Muscle of leg (tissue), 3 donors: ENCODE measurements at regions not wholly inside any gene's neighbourhood (a gene's known extent, or its start where the extent isn't known, plus 50 kb on each side); places are given as distances from the start of the nearest gene placed in this dataset.

Source experiments
- DNase-seq: peaks from one replicate; pipeline ENCODE4 v3.0.0; 2013
- H3K27ac ChIP-seq: one replicate; pipeline ENCODE4 v1.5.1; 2013; ENCODE audit warnings: mild to moderate bottlenecking, low read length, control low read depth
- H3K27me3 ChIP-seq: one replicate; pipeline ENCODE4 v1.6.1; 2013; ENCODE audit warnings: low read length; ENCODE audit not compliant: control insufficient read depth, insufficient read depth
- H3K36me3 ChIP-seq: one replicate; pipeline ENCODE4 v1.6.1; 2013; ENCODE audit warnings: low read length; ENCODE audit not compliant: control insufficient read depth, insufficient read depth
- H3K4me1 ChIP-seq: one replicate; pipeline ENCODE4 v1.6.1; 2013; ENCODE audit warnings: low read length; ENCODE audit not compliant: control insufficient read depth, insufficient read depth
- H3K4me3 ChIP-seq: one replicate; pipeline ENCODE4 v1.5.1; 2013; ENCODE audit warnings: low read length, control low read depth
- H3K9me3 ChIP-seq: replicated peaks from 2 replicates; pipeline ENCODE4 v1.6.1; 2013; ENCODE audit warnings: low read depth, low read length; ENCODE audit not compliant: control insufficient read depth
- WGBS: methylation state at CpG from one replicate; pipeline ENCODE4 v1.1.5; 2013; ENCODE audit warnings: missing lambda C conversion rate; ENCODE audit not compliant: insufficient coverage; 5-methylcytosine and 5-hydroxymethylcytosine counted together

DNA sequence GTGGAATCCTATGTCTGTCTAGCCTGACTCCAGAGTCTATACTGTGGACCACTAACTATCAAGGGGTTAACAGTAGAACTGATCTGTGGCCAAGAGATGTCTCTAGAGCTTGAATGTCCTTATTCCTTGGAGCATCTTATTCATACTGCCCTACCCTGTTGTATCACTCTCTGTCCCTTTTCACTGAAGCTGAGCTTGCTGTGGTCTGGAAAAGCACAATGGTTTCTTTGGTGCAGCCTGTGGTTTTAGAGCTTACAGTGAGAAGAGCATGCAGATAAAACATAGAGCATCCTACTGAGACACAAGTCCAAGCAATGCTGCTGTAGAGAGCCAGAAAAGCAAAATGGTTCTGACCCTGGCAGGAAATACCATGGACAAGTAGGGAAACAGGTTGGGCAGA lies 367.0 kb upstream of the ATP2B1 start:
- no peak overlapping the region for H3K4me3 ChIP-seq
- no peaks in the 10 kb centered on the region for H3K4me1 ChIP-seq
- H3K36me3 ChIP-seq, result no peaks in the 10 kb centered on the region
- no peaks in the 10 kb centered on the region for H3K27me3 ChIP-seq
- no peak overlapping the region for H3K27ac ChIP-seq
- H3K9me3 ChIP-seq, result no peaks in the 10 kb centered on the region
- DNase-seq, result no peak

DNA sequence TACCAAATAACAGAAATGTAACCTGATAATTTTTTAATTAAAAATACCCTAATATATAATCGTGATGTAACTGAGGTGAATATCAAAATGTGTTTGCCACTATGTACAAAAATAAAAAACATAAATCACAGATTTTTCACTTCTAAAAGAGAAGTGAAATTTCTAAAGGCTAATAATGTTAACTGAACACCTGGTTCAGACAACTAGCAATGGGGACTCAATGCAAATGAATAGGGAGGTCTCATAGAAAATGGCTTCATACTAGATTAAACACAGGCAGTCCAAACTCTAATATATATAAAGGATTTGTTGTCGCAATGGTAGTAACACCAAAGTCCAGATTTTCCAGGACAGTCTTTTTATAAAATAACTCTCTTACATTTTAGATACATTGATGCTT lies 365.4 kb upstream of the ATP2B1 start:
- no peaks in the 10 kb centered on the region for H3K36me3 ChIP-seq
- H3K27ac ChIP-seq, result no peak overlapping the region
- no peak for DNase-seq
- no peaks in the 10 kb centered on the region for H3K9me3 ChIP-seq
- WGBS, result no CpG with 5 or more reads among the region's 2 CpGs
- H3K4me1 ChIP-seq, result no peaks in the 10 kb centered on the region
- no peak overlapping the region for H3K4me3 ChIP-seq
- no peaks in the 10 kb centered on the region for H3K27me3 ChIP-seq

DNA sequence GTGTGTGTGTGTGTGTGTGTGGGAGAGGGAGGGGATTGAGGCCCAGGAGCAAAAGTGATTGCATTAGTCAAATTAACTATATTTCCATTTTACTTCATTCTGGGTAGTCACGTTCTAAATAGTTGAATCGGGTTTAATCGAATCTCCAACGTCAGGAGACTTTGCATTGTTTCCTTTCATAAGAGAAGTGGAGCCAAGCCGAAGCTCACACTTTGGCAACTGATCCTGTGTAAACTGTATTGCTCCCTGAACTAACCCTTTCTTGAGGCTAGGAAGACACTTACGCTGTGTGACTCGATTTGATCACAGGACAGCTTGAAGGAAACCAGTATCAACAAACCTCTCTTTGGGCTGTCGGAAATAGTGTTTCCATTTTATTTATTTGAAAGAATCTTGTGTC lies 363.4 kb upstream of the ATP2B1 start:
- Histone ChIP-seq H3K36me3 (no peaks in the 10 kb centered on the region), H3K9me3 (no peaks in the 10 kb centered on the region), H3K27ac (no peak overlapping the region), H3K27me3 (no peaks in the 10 kb centered on the region), H3K4me1 (no peaks in the 10 kb centered on the region), H3K4me3 (no peak overlapping the region)
- WGBS, result 50% methylated on average over 6 of the region's 8 CpGs
- DNase-seq, result peak; percentile 80

DNA sequence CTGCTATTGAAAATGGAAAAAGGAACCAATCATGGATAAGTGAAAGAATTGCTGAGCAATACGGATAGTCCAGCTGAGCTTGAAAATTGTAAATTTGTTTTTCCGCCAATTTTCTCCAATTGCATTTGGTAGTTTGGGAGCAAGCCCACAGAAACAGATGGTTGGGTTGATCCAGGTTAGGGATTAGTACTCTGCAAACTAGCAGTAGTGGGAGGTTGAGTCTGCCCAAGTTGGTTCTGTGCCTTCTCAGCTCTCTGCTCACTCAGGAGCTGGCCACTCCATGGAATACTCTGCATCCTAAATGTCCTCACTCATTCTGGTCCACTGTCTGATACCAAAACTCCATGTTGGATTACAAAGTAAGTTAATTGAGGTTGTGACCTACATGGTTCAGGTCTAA lies 361.1 kb upstream of the ATP2B1 start:
- peaks cover under 1% of the 10 kb centered on the region for H3K4me1 ChIP-seq
- H3K27ac ChIP-seq, result no peak overlapping the region
- H3K4me3 ChIP-seq, result no peak overlapping the region
- no peaks in the 10 kb centered on the region for H3K36me3 ChIP-seq
- WGBS, result 95% methylated on average over 2 of the region's 2 CpGs
- no peaks in the 10 kb centered on the region for H3K27me3 ChIP-seq
- DNase-seq, result no peak
- H3K9me3 ChIP-seq, result no peaks in the 10 kb centered on the region

DNA sequence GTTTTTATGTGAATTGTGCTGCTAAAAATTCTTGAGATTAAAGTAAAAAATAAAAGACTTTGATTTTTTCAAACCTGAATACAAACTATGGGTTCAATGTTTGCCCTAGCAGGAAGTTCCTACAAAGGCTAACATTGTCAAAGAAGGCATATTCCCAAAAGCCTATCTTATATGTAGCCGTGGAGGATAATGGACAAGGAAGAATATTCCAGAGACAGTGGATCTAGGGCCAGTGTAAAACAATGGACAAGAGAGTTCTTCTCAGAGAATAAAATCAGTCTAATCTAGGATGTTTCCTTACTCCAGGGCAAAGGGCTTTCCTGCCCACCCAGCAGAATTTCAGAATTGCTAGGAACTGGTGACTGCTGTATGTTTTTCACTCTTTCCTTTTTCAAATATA lies 359.2 kb upstream of the ATP2B1 start:
- H3K36me3 ChIP-seq, result no peaks in the 10 kb centered on the region
- H3K4me1 ChIP-seq, result peaks cover 3% of the 10 kb centered on the region
- no peaks in the 10 kb centered on the region for H3K9me3 ChIP-seq
- H3K27ac ChIP-seq, result no peak overlapping the region
- H3K4me3 ChIP-seq, result no peak overlapping the region
- H3K27me3 ChIP-seq, result no peaks in the 10 kb centered on the region
- DNase-seq, result no peak
- no CpG with 5 or more reads among the region's 1 CpG for WGBS

DNA sequence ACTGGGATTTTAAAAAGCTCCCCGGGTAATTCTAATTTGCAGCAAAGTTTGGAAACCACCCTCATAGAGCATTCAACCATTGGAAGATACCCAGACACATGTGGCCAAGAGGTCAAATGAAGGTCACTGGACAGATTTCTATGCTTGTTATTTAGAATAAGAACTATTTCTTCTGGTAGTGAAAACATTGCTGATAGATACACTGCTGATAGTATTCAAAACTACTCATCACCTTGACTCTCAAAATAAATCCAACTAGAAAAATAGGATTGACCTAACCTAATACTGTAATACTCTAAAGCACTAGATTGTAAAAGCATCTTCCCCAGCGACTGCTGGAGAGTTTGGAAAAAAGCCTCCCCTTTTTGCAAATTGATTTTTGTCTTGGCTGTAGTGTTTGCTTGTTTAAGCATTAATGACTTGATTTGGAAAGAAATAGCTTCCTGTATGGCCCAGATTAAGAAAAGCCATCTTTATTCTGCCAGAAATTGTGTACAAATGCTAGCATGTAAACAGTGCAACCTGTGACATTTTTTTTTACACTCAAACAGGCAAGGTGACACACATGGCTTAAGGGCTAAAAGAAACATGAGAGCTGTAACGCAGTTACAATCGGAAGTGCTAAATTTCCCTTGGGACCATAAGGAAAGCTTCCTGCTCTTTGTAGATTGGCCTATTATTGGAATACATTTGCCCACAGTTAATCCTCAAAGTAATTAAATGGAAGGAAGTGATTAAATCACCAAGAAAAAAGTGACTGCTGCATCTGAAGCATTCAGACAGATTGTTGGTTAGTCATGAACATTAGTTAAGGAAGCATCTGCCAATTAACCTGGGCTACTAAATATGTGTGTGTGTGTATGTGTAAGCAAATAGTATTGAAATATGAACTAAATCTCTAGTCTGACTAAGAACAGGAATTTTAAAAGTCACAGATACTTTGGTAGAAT lies 356.5 kb upstream of the ATP2B1 start:
- peak; percentile 91 for DNase-seq
- H3K36me3 ChIP-seq, result no peaks in the 10 kb centered on the region
- WGBS, result no CpG with 5 or more reads among the region's 4 CpGs
- H3K4me3 ChIP-seq, result no peak overlapping the region
- peaks cover 3% of the 10 kb centered on the region for H3K4me1 ChIP-seq
- no peaks in the 10 kb centered on the region for H3K9me3 ChIP-seq
- no peaks in the 10 kb centered on the region for H3K27me3 ChIP-seq
- peak overlapping the region; percentile 23 for H3K27ac ChIP-seq

DNA sequence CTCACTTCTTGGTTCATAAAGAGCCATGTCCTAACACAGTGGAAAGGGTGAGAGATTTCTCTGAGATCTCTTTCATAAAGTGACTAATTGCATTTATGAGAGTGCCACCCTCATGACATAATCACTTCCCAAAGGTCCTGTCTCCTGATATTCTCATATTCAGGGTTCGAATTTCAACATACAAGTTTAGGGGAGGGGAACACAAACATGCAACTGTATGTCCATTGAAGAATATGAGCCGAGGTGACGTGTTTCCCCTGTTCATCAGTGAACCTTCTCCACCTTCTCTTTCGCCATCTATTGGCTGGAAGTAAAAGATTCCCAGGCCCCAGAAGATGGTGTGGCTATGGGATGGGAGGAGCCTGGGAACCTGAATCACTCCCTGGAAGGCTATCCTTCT lies 354.2 kb upstream of the ATP2B1 start:
- DNase-seq, result no peak
- no peak overlapping the region for H3K4me3 ChIP-seq
- peaks cover 7% of the 10 kb centered on the region for H3K4me1 ChIP-seq
- no peak overlapping the region for H3K27ac ChIP-seq
- no CpG with 5 or more reads among the region's 4 CpGs for WGBS
- H3K36me3 ChIP-seq, result no peaks in the 10 kb centered on the region
- no peaks in the 10 kb centered on the region for H3K9me3 ChIP-seq
- H3K27me3 ChIP-seq, result no peaks in the 10 kb centered on the region

DNA sequence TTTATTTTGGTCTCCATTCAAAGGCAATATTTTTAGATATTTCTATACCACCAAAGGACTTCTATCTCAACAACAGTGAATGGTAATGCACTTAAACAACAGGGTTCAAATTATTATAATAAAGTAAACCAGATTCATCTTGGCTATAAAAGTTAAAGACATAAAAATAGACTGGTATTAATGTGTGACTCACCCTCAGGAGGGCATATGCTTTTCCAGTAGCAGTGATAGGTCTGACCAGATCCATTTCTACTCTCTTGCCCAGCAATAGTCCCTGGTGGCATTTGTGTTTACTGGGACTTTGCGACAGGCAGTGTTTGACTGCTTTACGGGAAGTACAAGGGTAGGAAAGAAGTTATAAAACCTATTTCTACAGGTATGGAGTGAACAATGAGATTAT lies 353.2 kb upstream of the ATP2B1 start:
- Histone ChIP-seq H3K4me1 (peaks cover 7% of the 10 kb centered on the region), H3K4me3 (no peak overlapping the region), H3K27ac (no peak overlapping the region), H3K36me3 (no peaks in the 10 kb centered on the region), H3K9me3 (no peaks in the 10 kb centered on the region), H3K27me3 (no peaks in the 10 kb centered on the region)
- DNase-seq, result no peak
- no CpG with 5 or more reads among the region's 2 CpGs for WGBS

DNA sequence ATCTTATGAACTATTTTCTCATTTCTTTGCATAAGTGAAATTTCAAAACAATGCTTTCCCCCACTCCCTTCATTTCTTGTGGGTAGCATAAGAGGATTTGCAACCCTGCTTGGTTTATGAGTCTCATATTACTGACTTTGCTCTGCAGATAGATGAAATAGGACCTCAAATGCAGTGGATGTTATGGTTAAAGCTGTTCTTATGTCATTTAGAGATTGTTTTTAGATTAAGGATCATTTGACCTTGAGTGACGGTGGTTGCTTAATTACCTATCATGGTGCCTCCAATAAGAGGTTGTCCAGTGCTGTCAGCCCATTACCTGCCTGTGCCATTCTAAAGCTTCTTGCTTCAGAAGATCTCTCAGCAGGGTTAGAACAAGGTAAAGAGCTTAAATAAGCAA lies 351.4 kb upstream of the ATP2B1 start:
- H3K9me3 ChIP-seq, result no peaks in the 10 kb centered on the region
- no peak for DNase-seq
- no peak overlapping the region for H3K4me3 ChIP-seq
- WGBS, result no CpG with 5 or more reads among the region's 1 CpG
- no peak overlapping the region for H3K27ac ChIP-seq
- H3K27me3 ChIP-seq, result no peaks in the 10 kb centered on the region
- no peaks in the 10 kb centered on the region for H3K36me3 ChIP-seq
- peaks cover 7% of the 10 kb centered on the region for H3K4me1 ChIP-seq

DNA sequence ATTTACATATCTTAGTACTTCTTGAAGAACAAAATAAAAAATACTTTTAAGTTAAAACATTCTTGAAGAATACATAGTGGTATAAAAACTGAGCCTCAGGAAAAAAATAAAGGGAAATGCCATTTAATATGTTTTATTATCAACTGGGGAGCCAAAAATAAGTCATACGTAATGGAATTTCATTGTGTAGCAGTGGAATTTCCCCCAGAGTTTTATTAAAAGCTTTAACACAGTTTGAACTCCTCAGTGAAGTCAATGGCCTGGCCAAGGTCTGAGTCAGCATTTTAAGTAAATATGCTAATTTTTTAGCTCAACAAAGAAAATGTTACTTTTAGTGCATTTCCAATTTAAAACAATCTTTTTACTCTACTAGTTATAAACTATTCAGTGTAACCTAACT lies 350.1 kb upstream of the ATP2B1 start:
- peaks cover 4% of the 10 kb centered on the region for H3K4me1 ChIP-seq
- no peak overlapping the region for H3K4me3 ChIP-seq
- no peaks in the 10 kb centered on the region for H3K27me3 ChIP-seq
- no peaks in the 10 kb centered on the region for H3K9me3 ChIP-seq
- DNase-seq, result peak; percentile 95
- H3K27ac ChIP-seq, result peak overlapping the region; percentile 71
- H3K36me3 ChIP-seq, result no peaks in the 10 kb centered on the region
- WGBS, result no CpG with 5 or more reads among the region's 1 CpG

DNA sequence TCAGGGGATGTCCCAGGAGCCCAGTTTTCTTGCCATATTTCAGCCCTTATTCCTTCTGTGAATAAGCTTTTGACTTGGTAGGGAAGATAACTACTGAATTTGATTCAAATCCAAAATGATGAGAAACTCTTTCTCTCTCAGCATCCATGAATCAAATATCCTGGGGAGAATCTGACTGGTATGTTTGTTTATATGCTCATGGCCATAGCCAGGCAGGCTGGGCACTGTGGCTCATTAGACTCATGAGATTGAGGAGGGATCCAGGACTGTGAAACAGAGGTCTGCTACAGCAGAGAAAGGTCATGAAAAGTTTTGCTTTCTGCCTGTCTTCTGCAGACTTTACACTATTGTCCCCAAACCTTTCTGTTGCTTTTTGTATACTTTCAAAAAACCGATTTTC lies 346.4 kb upstream of the ATP2B1 start:
- Histone ChIP-seq H3K4me3 (no peak overlapping the region), H3K4me1 (peaks cover 4% of the 10 kb centered on the region), H3K27ac (no peak overlapping the region), H3K9me3 (no peaks in the 10 kb centered on the region), H3K36me3 (no peaks in the 10 kb centered on the region), H3K27me3 (no peaks in the 10 kb centered on the region)
- DNase-seq, result no peak
- WGBS, result no CpG with 5 or more reads among the region's 1 CpG
